ENCODE measurements at regions not wholly inside any gene's neighbourhood (a gene's known extent, or its start where the extent isn't known, plus 50 kb on each side); places are given as distances from the start of the nearest gene placed in this dataset.

DNA sequence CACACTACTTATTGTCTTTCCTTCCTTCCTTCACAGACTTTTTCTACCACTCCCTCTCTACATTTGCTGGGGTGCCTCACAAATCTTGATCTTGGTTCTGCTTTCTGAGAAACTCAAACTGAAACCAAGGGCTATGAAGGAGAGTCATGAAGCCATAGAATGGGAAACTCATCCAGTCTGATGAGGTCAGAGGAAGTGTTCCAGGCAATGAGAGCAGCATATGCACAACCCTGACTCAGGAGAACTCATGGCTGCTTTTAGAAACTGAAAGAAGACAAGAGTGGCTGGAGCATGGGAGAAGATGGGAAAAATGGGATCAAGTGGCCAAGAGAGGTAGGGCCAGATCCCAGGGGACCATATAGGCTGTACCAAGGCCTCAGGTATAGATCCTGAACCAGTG, 130.0 kb upstream of the TOX3 start:
- no peak for FAIRE-seq
- TF ChIP-seq EZH2 (IDR thresholded peaks at IDR 0.05; ENCODE audit: low read length), result no peak
- TF ChIP-seq, protein P1, sequence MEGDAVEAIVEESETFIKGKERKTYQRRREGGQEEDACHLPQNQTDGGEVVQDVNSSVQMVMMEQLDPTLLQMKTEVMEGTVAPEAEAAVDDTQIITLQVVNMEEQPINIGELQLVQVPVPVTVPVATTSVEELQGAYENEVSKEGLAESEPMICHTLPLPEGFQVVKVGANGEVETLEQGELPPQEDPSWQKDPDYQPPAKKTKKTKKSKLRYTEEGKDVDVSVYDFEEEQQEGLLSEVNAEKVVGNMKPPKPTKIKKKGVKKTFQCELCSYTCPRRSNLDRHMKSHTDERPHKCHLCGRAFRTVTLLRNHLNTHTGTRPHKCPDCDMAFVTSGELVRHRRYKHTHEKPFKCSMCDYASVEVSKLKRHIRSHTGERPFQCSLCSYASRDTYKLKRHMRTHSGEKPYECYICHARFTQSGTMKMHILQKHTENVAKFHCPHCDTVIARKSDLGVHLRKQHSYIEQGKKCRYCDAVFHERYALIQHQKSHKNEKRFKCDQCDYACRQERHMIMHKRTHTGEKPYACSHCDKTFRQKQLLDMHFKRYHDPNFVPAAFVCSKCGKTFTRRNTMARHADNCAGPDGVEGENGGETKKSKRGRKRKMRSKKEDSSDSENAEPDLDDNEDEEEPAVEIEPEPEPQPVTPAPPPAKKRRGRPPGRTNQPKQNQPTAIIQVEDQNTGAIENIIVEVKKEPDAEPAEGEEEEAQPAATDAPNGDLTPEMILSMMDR (optimal IDR thresholded peaks at IDR 0.05 in 1 of 3, IDR thresholded peaks at IDR 0.05 in 1 of 3, conservative IDR thresholded peaks at IDR 0.05 in 1 of 3; ENCODE audit: extremely low read depth in 1 of 3, insufficient read depth in 2 of 3, low read length in 3 of 3), result no peak
- Histone ChIP-seq H3K4me1 (ENCODE audit: control insufficient read depth, extremely low read depth, insufficient read depth, low read length) (no peaks in the 10 kb centered on the region), H4K20me1 (ENCODE audit: control insufficient read depth, extremely low read depth, insufficient read depth, low read length) (no peaks in the 10 kb centered on the region), H3K9ac (ENCODE audit: control insufficient read depth, extremely low read depth, insufficient read depth, low read length) (no peak overlapping the region), H3K27ac (ENCODE audit: control insufficient read depth, insufficient read depth, low read length) (no peak overlapping the region), H3K4me3 (ENCODE audit: control insufficient read depth in 2 of 3, extremely low read depth in 1 of 3, insufficient read depth in 2 of 3, low read depth in 1 of 3, low read length in 3 of 3) (no peak overlapping the region), H3K9me1 (ENCODE audit: control insufficient read depth, extremely low read depth, insufficient read depth, low read length) (no peaks in the 10 kb centered on the region), H2AFZ (ENCODE audit: control insufficient read depth, low read length) (no peak overlapping the region), H3K36me3 (ENCODE audit: control insufficient read depth in 2 of 2, extremely low read depth in 1 of 2, insufficient read depth in 2 of 2, low read length in 2 of 2) (no peaks in the 10 kb centered on the region), H3K4me2 (ENCODE audit: control insufficient read depth, extremely low read depth, insufficient read depth, low read depth, low read length) (no peak overlapping the region), H3K79me2 (ENCODE audit: control insufficient read depth, insufficient read depth, low read length) (no peaks in the 10 kb centered on the region), H3K27me3 (ENCODE audit: control insufficient read depth, extremely low read depth, insufficient read depth, low read length) (no peaks in the 10 kb centered on the region), H3K9me3 (ENCODE audit: control insufficient read depth, low read depth, low read length) (no peaks in the 10 kb centered on the region)
- DNase-seq (ENCODE audit: low read depth, low spot score), result no peak
- dilution Hi-C loops (cut with MboI; ENCODE audit: extremely low pct_ligation_motif_present, low sequenced_read_pairs), result no loop called here

DNA sequence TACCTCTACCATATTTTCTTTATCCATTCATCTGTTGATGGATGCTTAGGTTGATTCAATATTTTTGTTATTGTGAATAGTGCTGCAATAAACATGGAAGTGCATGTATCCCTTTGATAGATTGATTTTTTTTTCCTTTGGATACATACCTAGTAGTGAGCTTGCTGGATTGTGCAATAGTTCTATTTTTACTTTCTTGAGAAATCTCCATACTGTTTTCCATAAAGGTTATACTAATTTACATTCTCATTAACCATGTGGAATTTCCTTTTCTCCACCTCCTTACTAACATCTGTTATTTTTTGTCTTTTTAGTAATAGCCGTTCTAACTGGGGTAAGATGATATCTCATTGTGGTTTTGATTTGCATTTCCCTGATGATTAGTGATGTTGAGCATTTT, 124.6 kb upstream of the TOX3 start:
- H3K4me2 ChIP-seq (ENCODE audit: control insufficient read depth, extremely low read depth, insufficient read depth, low read depth, low read length), result no peak overlapping the region
- no peaks in the 10 kb centered on the region for H3K4me1 ChIP-seq (ENCODE audit: control insufficient read depth, extremely low read depth, insufficient read depth, low read length)
- no peaks in the 10 kb centered on the region for H3K79me2 ChIP-seq (ENCODE audit: control insufficient read depth, insufficient read depth, low read length)
- dilution Hi-C loops (cut with MboI; ENCODE audit: extremely low pct_ligation_motif_present, low sequenced_read_pairs), result no loop called here
- no peaks in the 10 kb centered on the region for H3K36me3 ChIP-seq (ENCODE audit: control insufficient read depth in 2 of 2, extremely low read depth in 1 of 2, insufficient read depth in 2 of 2, low read length in 2 of 2)
- H2AFZ ChIP-seq (ENCODE audit: control insufficient read depth, low read length), result no peak overlapping the region
- DNase-seq (ENCODE audit: low read depth, low spot score), result no peak
- H3K9me1 ChIP-seq (ENCODE audit: control insufficient read depth, extremely low read depth, insufficient read depth, low read length), result no peaks in the 10 kb centered on the region
- no peaks in the 10 kb centered on the region for H3K27me3 ChIP-seq (ENCODE audit: control insufficient read depth, extremely low read depth, insufficient read depth, low read length)
- H4K20me1 ChIP-seq (ENCODE audit: control insufficient read depth, extremely low read depth, insufficient read depth, low read length), result no peaks in the 10 kb centered on the region
- FAIRE-seq, result no peak
- no peak overlapping the region for H3K4me3 ChIP-seq (ENCODE audit: control insufficient read depth in 2 of 3, extremely low read depth in 1 of 3, insufficient read depth in 2 of 3, low read depth in 1 of 3, low read length in 3 of 3)
- H3K9me3 ChIP-seq (ENCODE audit: control insufficient read depth, low read depth, low read length), result no peaks in the 10 kb centered on the region
- no peak overlapping the region for H3K9ac ChIP-seq (ENCODE audit: control insufficient read depth, extremely low read depth, insufficient read depth, low read length)
- TF ChIP-seq, protein P1 (optimal IDR thresholded peaks at IDR 0.05 in 1 of 3, IDR thresholded peaks at IDR 0.05 in 1 of 3, conservative IDR thresholded peaks at IDR 0.05 in 1 of 3; ENCODE audit: extremely low read depth in 1 of 3, insufficient read depth in 2 of 3, low read length in 3 of 3), result no peak
- no peak for TF ChIP-seq EZH2 (IDR thresholded peaks at IDR 0.05; ENCODE audit: low read length)
- H3K27ac ChIP-seq (ENCODE audit: control insufficient read depth, insufficient read depth, low read length), result no peak overlapping the region

All from keratinocyte (primary cell).